Body of pancreas (tissue), 4 donors: ENCODE measurements at regions not wholly inside any gene's neighbourhood (a gene's known extent, or its start where the extent isn't known, plus 50 kb on each side); places are given as distances from the start of the nearest gene placed in this dataset.

ENCODE experiments used
- ATAC-seq: fragments of 150-250 bp; one replicate; pipeline ENCODE4 v1.9.1; 2016
- DNase-seq, 4 donors: peaks; one replicate each; pipeline ENCODE4 v3.0.0-alpha.2; 2019
- H3K27ac ChIP-seq, 4 donors: fragments of 200-600 bp; sonication (generic); 1 replicate in 3 of 4; 2 replicates in 1 of 4; pipeline versions ENCODE4 v1.5.1 to v1.6.1; 2016 to 2019; ENCODE audit warnings: mild to moderate bottlenecking in 1 of 4, mixed read lengths in 1 of 4, moderate library complexity in 1 of 4
- H3K27me3 ChIP-seq, 2 donors: fragments of 200-600 bp; sonication (generic); one replicate each; pipeline ENCODE4 v1.6.0; 2016; ENCODE audit warnings: mild to moderate bottlenecking in 1 of 2
- H3K36me3 ChIP-seq, 2 donors: fragments of 200-600 bp; sonication (generic); replicated peaks in 1 of 2; 2 replicates each; pipeline ENCODE4 v1.5.1; 2016; ENCODE audit warnings: low read depth in 2 of 2; ENCODE audit not compliant: insufficient read depth in 1 of 2
- H3K4me1 ChIP-seq: fragments of 200-600 bp; sonication (generic); one replicate; pipeline ENCODE4 v1.6.0; 2016
- H3K4me3 ChIP-seq, 2 donors: fragments of 200-600 bp; sonication (generic); 1 replicate in 1 of 2; 2 replicates in 1 of 2; pipeline ENCODE4 v1.5.1; 2016 to 2019
- H3K9me3 ChIP-seq, 3 donors: fragments of 200-600 bp; sonication (generic); 1 replicate in 2 of 3; 2 replicates in 1 of 3; pipeline ENCODE4 v1.5.1; 2016
- POLR2A ChIP-seq, 3 donors: fragments of 450-650 bp; IDR thresholded peaks; one replicate each; pipeline ENCODE4 v1.6.1; 2016; ENCODE audit warnings: antibody characterized with exemption in 3 of 3, mild to moderate bottlenecking in 2 of 3
- WGBS, 2 donors: methylation state at CpG; one replicate each; pipeline ENCODE4 v1.1.5; 2017; 5-methylcytosine and 5-hydroxymethylcytosine counted together
- intact Hi-C: fragments of 100-400 bp; cut with DNase I; formaldehyde crosslinking; loops from one replicate; pipeline ENCODE4 v1.15.1; 2023
- TF ChIP-seq, protein P1 (sequence below), 7 experiments: fragments of 450-650 bp in 4 of 7; fragments of 200-600 bp in 3 of 7; sonication (generic) in 3 of 7; IDR thresholded peaks; one replicate each; pipeline ENCODE4 v1.5.1; 2016 to 2019; ENCODE audit warnings: antibody characterized with exemption in 7 of 7

DNA sequence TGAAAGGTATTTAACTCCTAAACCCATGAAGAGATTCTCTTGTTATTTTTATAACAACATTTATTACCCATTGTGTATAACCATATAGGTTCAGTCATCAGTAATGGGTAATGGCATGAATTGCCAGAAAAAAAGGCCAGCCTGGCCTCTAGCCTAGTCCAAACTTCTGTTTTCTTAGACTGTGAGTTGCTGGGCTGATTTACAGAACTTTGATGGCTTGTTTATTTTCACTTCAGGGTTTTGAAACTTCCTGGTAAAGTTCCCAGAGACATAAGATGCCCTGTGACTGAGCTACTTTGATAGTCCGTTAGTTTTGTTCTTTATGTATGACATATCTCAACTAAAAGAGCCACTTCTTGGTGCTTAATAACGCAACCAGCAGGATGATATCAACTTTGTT lies 164.8 kb downstream of the METTL4 start:
- Histone ChIP-seq H3K36me3 (no peaks in the 10 kb centered on the region), H3K27me3 (no peaks in the 10 kb centered on the region), H3K9me3 (no peaks in the 10 kb centered on the region), H3K4me1 (no peaks in the 10 kb centered on the region), H3K27ac (no peak overlapping the region), H3K4me3 (no peak overlapping the region)
- intact Hi-C loops = no loop called here
- DNase-seq (no peak), ATAC-seq (no peak)
- WGBS, 2 donors = 56 to 59% methylated on average over 2 of the region's 2 CpGs
- no peak for TF ChIP-seq POLR2A (IDR thresholded peaks at IDR 0.05)
- TF ChIP-seq, protein P1, sequence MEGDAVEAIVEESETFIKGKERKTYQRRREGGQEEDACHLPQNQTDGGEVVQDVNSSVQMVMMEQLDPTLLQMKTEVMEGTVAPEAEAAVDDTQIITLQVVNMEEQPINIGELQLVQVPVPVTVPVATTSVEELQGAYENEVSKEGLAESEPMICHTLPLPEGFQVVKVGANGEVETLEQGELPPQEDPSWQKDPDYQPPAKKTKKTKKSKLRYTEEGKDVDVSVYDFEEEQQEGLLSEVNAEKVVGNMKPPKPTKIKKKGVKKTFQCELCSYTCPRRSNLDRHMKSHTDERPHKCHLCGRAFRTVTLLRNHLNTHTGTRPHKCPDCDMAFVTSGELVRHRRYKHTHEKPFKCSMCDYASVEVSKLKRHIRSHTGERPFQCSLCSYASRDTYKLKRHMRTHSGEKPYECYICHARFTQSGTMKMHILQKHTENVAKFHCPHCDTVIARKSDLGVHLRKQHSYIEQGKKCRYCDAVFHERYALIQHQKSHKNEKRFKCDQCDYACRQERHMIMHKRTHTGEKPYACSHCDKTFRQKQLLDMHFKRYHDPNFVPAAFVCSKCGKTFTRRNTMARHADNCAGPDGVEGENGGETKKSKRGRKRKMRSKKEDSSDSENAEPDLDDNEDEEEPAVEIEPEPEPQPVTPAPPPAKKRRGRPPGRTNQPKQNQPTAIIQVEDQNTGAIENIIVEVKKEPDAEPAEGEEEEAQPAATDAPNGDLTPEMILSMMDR (IDR thresholded peaks at IDR 0.05) = no peak

DNA sequence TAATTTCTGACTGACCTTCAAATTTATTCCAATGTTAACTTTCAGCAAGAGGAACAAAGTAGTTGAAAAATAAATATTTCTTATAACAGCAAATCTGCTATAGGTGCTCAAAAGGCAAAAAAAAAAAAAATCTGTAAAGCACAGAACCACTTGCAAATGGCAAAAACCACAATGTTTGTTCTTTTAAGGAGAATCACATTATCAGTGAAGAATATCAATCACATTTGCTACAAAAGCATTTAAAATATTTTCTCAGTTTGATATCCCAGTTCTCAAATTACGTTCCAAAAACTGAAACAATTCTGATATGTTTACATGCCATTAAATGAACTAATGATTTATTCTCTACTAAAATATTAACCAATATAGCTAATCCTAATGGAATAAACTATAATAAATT lies 163.3 kb downstream of the METTL4 start:
- 42 to 50% methylated on average over 1 of the region's 1 CpG for WGBS, 2 donors
- Histone ChIP-seq H3K27me3 (no peaks in the 10 kb centered on the region), H3K36me3 (no peaks in the 10 kb centered on the region), H3K9me3 (no peaks in the 10 kb centered on the region), H3K27ac (no peak overlapping the region), H3K4me1 (no peaks in the 10 kb centered on the region), H3K4me3 (no peak overlapping the region)
- DNase-seq (no peak), ATAC-seq (no peak)
- intact Hi-C loops = no loop called here
- TF ChIP-seq, protein P1 (IDR thresholded peaks at IDR 0.05) = no peak
- TF ChIP-seq POLR2A (IDR thresholded peaks at IDR 0.05) = no peak

DNA sequence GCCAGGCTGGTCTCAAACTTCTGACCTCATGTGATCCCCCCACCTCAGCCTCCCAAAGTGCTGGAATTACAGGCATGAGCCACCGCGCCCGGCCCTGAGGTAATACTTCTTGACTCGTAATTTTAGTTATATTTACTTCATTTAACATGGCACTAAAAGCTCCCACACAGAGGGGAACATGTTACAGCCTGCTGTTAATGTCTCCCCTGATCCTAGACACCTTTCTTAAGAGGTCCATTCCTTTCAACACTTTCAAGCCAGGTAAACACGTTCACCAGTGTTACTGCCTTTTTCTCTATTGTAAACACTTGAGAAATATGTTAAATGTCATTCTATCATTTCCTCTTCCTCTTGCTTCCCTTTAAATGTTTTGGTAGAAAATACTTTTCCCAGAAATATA lies 161.4 kb downstream of the METTL4 start:
- Histone ChIP-seq H3K4me3 (no peak overlapping the region), H3K4me1 (no peaks in the 10 kb centered on the region), H3K27ac (no peak overlapping the region), H3K36me3 (no peaks in the 10 kb centered on the region), H3K9me3 (no peaks in the 10 kb centered on the region), H3K27me3 (no peaks in the 10 kb centered on the region)
- intact Hi-C loops = no loop called here
- ATAC-seq = no peak
- no peak for DNase-seq
- TF ChIP-seq, protein P1 (IDR thresholded peaks at IDR 0.05) = no peak
- no peak for TF ChIP-seq POLR2A (IDR thresholded peaks at IDR 0.05)
- 59 to 77% methylated on average over 5 of the region's 5 CpGs for WGBS, 2 donors

GRCh38 chr18:2410688-2411087 lies 160.6 kb downstream of the METTL4 start:
- no peaks in the 10 kb centered on the region for H3K4me1 ChIP-seq
- H3K4me3 ChIP-seq = no peak overlapping the region
- no peaks in the 10 kb centered on the region for H3K9me3 ChIP-seq
- intact Hi-C loops = no loop called here
- H3K27ac ChIP-seq = no peak overlapping the region
- no peaks in the 10 kb centered on the region for H3K27me3 ChIP-seq
- no peak for DNase-seq
- ATAC-seq = no peak
- H3K36me3 ChIP-seq = no peaks in the 10 kb centered on the region
- TF ChIP-seq POLR2A (IDR thresholded peaks at IDR 0.05) = no peak
- TF ChIP-seq, protein P1 (IDR thresholded peaks at IDR 0.05) = no peak
- 82% methylated on average over 1 of the region's 1 CpG for WGBS, 2 donors

- intact Hi-C loops = no loop called here
- no peak overlapping the region for H3K4me3 ChIP-seq
- no peak for TF ChIP-seq POLR2A (IDR thresholded peaks at IDR 0.05)
- TF ChIP-seq, protein P1 (IDR thresholded peaks at IDR 0.05) = no peak
- ATAC-seq = no peak
- H3K27me3 ChIP-seq = no peaks in the 10 kb centered on the region
- H3K36me3 ChIP-seq = no peaks in the 10 kb centered on the region
- 79 to 81% methylated on average over 1 of the region's 1 CpG for WGBS, 2 donors
- no peaks in the 10 kb centered on the region for H3K4me1 ChIP-seq
- H3K27ac ChIP-seq = no peak overlapping the region
- no peak for DNase-seq
- H3K9me3 ChIP-seq = no peaks in the 10 kb centered on the region
Measured at GRCh38 chr18:2411381-2411960, 159.8 kb downstream of the METTL4 start.
